ENCODE measurements at regions not wholly inside any gene's neighbourhood (a gene's known extent, or its start where the extent isn't known, plus 50 kb on each side); places are given as distances from the start of the nearest gene placed in this dataset.

GRCh38 chr7:65489260-65489767 is 115.7 kb downstream of the ZNF92 start:
- TF ChIP-seq POLR2A (IDR thresholded peaks at IDR 0.05; ENCODE audit: borderline replicate concordance, extremely low read depth, insufficient read depth, insufficient read length) (no peak), CTCF (IDR thresholded peaks at IDR 0.05 in 2 of 3, conservative IDR thresholded peaks at IDR 0.05 in 1 of 3; ENCODE audit: borderline replicate concordance in 1 of 3, insufficient read depth in 1 of 3, low read depth in 2 of 3, low read length in 2 of 3) (no peak), JUND (IDR thresholded peaks at IDR 0.05) (no peak), EZH2phosphoT487 (IDR thresholded peaks at IDR 0.05; ENCODE audit: borderline replicate concordance) (no peak)

Data from HCT116 (cell line).